GM18907 (cell line): ENCODE measurements at regions not wholly inside any gene's neighbourhood (a gene's known extent, or its start where the extent isn't known, plus 50 kb on each side); places are given as distances from the start of the nearest gene placed in this dataset.
"Not testable (repeated sequence)": the region's sequence is repeated elsewhere in the genome, so short reads cannot be mapped to it uniquely, and the experiment has no call there.

ENCODE experiments used
- ATAC-seq: cut with Tn5 transposase; IDR thresholded peaks from one replicate; pipeline ENCODE4 v1.9.1; 2021; ENCODE audit warnings: mild to moderate bottlenecking, moderate library complexity; ENCODE audit not compliant: unreplicated experiment

GRCh38 chr17:74123866-74124444 is 79.5 kb upstream of the RPL38 start:
- no peak for ATAC-seq

DNA sequence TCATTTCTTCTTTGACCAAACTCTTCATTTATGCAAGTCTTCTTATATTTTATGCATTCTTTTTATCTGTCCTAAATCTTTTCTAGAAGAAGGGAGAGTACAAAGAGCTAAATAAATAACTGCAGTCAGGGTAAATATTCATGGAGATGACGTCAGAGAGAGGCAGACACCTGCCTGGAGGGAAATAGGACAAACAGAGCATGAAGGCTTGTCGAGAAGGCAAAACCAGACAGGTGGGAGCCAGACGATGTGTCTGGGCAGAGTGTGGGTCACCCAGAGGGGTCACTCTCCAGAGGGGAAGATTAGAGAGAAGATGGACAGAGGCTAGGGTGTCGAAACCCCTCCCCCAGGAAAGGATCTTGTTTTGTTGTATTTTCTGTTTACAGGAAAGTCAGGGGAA is 78.3 kb upstream of the RPL38 start:
- ATAC-seq, result no peak

GRCh38 chr17:74126179-74126900 is 77.1 kb upstream of the RPL38 start:
- no peak for ATAC-seq

DNA sequence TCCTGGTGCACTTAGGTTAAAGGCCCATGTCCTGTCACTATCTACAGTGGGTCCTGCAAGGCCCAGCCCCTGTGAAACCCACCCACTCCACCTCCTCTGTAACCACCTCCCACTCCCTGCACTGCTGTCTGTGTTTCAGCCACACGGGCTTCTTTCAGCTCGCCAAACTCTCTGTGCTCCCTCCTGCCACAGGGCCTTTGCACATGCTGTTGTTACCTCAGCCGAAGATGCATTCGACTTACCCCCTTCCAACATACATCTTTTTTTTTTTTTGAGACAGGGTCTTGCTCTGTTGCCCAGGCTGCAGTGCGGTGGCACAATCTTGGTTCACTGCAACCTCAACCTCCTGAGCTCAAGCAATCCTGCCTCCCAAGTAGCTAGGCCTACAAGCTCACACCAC is 76.5 kb upstream of the RPL38 start:
- ATAC-seq, result no peak

DNA sequence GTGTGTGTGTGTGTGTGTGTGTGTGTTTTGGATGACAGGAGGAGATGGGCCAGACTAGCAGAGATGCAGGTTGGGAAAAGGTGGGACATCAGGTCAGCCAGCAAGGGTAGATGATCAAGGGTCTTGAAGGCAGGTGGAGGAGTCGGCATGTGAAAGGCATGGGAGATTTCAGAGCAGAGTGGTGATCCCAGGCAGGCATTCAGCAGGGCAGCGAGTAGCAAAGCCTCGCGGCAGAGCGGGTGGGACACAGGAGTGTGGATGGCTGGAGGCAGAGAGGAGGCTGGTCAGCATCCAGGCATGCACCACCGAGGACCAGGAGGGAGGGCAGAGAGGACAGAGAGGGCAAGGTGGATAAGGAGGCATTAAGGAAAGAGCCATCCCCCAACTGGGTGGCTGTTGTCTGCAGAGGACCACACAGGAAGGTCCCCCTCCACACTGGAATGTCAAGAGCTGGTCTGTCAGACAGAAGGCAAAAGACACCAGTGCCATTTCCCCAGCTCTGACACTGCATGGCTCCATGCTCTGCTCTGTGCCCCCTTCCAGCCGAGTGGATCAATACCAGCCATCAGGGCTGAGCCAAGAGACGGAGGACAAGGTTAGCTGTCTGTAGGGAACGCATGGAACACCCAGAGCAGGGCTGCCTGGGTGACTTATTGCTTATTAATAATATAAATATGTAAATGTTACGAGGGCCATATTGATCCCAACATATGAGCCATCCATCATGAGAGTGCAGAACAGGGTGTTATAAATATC is 74.8 kb upstream of the RPL38 start:
- ATAC-seq, result no peak

DNA sequence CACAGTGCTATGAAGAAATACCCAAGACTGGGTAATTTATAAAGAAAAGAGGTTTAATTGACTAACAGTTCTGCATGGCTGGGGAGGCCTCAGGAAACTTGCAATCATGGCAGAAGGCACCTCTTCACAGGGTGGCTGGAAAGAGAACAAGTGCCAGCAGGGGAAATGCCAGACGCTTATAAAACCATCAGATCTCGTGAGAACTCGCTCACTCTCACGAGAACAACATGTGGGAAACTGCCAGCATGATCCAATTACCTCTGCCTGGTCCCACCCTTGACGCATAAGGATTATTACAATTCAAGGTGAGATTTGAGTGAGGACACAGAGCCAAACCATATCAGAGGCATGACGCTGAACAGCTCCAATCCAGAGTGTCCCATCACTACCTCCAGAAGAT is 73.7 kb upstream of the RPL38 start:
- ATAC-seq, result not testable (repeated sequence)

DNA sequence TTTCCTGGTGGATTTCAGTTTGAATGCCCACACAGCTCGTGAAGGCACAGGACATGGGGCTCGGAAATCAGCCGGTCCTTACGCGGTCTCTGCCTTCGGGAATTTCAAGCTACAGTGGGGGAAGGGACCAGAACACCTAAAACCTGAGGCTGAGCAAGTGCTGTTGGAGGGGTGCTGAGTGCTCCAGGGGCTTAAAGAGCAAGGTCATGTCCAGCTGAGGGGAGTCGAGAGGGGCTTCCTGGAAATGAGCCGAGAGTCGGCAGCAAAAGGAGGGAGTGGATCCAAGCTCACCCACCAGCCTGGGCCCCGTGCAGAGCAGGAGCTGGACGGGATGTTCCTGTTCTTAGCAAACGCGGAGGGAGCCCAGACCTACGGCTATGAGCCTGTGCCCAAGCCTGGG is 73.2 kb upstream of the RPL38 start:
- ATAC-seq, result no peak

DNA sequence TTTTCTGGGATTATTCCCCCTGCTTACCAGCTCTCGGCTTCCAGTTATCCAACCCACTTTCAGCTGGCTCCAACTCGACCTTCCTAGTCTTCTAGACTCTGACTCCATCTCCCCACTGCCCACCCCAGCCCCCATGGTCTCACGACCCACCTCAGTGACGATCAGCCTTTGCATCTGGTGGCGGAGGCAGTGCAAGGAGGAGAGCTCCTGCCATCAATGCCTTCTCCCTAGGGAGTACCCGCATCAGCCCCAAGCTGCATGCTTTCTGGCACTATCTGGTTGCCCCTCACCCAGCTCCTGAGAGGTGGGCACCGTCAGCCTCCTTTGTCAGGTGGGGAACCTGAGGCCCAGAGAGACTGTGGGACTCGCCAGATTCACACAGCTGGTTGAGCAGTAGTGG is 72.6 kb upstream of the RPL38 start:
- no peak for ATAC-seq

GRCh38 chr17:74132354-74132753 is 71.1 kb upstream of the RPL38 start:
- no peak for ATAC-seq

- ATAC-seq, result no peak
Observed at GRCh38 chr17:74133740-74134139, 69.7 kb upstream of the RPL38 start.

DNA sequence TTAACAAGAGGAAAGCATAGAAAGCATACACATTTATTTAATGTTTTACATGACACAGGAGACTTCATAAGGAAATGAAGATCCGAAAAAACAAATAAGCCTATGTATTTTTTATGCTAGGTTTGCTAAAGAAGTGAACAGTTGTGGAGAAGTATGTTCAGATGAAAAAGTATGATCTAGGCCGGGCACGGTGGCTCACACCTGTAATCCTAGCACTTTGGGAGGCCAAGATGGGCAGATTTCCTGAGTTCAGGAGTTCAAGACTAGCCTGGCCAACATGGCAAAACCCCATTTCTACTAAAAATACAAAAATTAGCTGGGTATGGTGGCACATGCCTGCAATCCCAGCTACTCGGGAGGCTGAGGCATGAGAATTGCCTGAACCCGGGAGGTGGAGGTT is 69.2 kb upstream of the RPL38 start:
- ATAC-seq, result not testable (repeated sequence)

DNA sequence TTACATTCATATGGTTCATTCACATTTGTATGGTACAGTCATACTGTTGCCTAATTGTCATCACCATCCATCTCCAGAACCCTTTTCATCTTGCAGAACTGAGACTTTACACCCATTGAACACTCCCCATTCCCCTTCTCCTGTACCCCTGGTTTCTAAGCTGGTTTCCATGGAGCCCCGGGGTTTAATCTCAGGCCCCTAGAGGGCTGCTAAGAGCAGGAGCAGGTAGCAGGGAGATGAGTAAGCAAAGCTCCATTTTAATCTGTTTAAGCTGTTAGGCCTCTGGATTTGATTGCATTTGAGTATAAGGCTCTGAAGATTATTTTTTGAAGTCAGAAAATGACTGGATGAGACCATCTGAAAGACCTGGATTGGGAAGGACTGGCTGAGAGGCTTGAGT is 68.5 kb upstream of the RPL38 start:
- no peak for ATAC-seq

- no peak for ATAC-seq
Observed at GRCh38 chr17:74135391-74136167, 67.9 kb upstream of the RPL38 start.

DNA sequence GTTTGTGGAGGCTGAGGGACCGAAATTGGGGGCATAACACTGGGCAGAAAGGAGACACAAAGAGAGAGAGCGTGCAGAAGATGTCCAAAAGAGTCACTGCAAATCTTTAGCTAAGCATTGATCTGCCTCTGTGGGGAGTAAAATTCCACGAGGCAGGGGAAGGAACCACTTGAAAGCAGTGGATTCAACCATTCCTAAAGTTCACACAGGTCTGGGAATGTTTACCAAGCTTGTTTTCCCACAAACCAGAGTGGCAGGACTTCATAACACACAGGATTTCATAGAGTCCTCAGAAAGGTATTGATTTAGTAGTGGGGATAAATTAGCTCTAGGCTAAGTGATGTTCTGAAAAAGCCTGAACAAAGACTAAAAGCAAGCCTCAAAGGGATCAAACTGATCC is 66.1 kb upstream of the RPL38 start:
- no peak for ATAC-seq

DNA sequence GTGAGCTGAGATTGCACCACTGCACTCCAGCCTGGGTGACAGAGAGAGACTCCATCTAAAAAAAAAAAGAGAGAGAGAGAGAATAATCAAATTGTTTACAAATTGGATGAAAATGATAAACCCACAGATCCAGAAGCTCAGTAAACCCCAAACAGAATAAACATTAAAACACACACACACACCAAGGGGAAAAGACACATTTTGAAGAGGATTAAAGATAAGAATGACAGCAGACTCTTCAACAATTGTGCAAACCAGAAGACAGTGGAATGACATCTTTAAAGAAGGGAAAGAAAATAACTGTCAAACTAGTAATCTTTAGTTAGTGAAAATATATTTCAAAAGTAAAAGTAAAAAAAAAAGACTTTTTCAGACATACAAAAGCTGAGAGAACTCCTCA is 64.4 kb upstream of the RPL38 start:
- no peak for ATAC-seq

GRCh38 chr17:74140282-74140681 is 63.2 kb upstream of the RPL38 start:
- ATAC-seq, result no peak

DNA sequence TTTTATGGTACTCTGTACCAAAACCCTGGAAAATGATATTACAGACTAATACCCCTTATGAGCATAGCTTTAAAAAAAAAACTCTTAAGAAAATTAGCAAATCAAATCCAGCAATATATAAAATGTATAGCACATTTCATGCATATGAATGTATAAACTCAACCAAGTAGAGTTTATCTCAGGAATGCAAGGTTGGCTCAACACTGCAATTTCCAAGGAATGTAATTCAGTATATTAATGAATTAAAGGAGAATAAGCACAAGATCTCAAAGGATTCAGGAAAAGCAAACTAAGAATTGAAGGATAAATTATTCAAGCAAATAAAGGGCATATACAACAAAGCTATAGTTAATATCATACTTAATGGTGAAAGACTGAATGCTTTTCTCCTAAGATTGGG is 61.9 kb upstream of the RPL38 start:
- no peak for ATAC-seq

GRCh38 chr17:74143318-74143717 is 60.2 kb upstream of the RPL38 start:
- ATAC-seq, result not testable (repeated sequence)

- no peak for ATAC-seq
Observed at GRCh38 chr17:74145756-74146155, 57.7 kb upstream of the RPL38 start.

DNA sequence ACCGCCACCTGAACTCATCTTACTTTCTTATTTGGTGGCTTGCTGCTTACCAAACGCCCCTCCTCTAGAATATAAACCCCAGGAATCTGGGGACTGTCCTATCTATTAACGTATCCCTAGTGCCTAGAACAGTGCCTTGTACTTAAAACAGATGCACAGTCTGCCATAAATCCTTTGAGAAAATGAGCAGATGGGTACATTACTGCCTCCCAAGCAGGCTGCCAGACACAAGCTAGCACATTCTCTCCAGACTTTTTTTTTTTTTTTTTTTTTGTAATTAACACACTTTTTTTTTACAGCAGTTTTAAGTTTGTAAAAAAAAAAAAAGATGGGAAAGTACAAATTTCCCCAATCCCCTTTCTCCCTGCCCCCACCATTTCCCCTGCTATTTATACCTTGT is 57.3 kb upstream of the RPL38 start:
- no peak for ATAC-seq

GRCh38 chr17:74147056-74147835 is 56.2 kb upstream of the RPL38 start:
- no peak for ATAC-seq
